Glutamatergic neuron (in vitro differentiated cells): ENCODE measurements at regions not wholly inside any gene's neighbourhood (a gene's known extent, or its start where the extent isn't known, plus 50 kb on each side); places are given as distances from the start of the nearest gene placed in this dataset.
"Not testable (repeated sequence)": the region's sequence is repeated elsewhere in the genome, so short reads cannot be mapped to it uniquely, and the experiment has no call there.

Source experiments
- DNase-seq: peaks from one replicate; pipeline ENCODE4 v3.0.0; 2022
- H3K27ac Mint-ChIP-seq: one replicate; pipeline ENCODE4 v1.8.0; 2020; ENCODE audit warnings: mild to moderate bottlenecking, mixed read lengths, inconsistent platforms; ENCODE audit not compliant: unreplicated experiment
- H3K27me3 Mint-ChIP-seq: one replicate; pipeline ENCODE4 v1.8.0; 2020; ENCODE audit warnings: mild to moderate bottlenecking, moderate library complexity, mixed read lengths, inconsistent platforms; ENCODE audit not compliant: unreplicated experiment
- H3K36me3 Mint-ChIP-seq: one replicate; pipeline ENCODE4 v1.8.0; 2020; ENCODE audit warnings: mild to moderate bottlenecking, mixed read lengths, inconsistent platforms; ENCODE audit not compliant: unreplicated experiment
- H3K4me1 Mint-ChIP-seq: one replicate; pipeline ENCODE4 v1.8.0; 2020; ENCODE audit warnings: mild to moderate bottlenecking, low read depth, mixed read lengths, inconsistent platforms; ENCODE audit not compliant: unreplicated experiment
- H3K4me3 Mint-ChIP-seq: one replicate; pipeline ENCODE4 v1.8.0; 2020; ENCODE audit warnings: mild to moderate bottlenecking, mixed read lengths, inconsistent platforms; ENCODE audit not compliant: unreplicated experiment
- H3K9me3 Mint-ChIP-seq: one replicate; pipeline ENCODE4 v1.8.0; 2020; ENCODE audit warnings: mild to moderate bottlenecking, moderate library complexity, mixed read lengths, inconsistent platforms; ENCODE audit not compliant: unreplicated experiment
- CTCF ChIP-seq: fragments of 200-600 bp; sonication (generic); IDR thresholded peaks from one replicate; pipeline ENCODE4 v1.5.0; 2021; ENCODE audit not compliant: partially characterized antibody, unreplicated experiment

GRCh38 chr15:88965097-88965496, 51.9 kb upstream of the MFGE8 start:
- not testable (repeated sequence) for DNase-seq, H3K4me1 Mint-ChIP-seq, H3K27me3 Mint-ChIP-seq, H3K27ac Mint-ChIP-seq, H3K4me3 Mint-ChIP-seq, H3K9me3 Mint-ChIP-seq
- peaks cover 15% of the 10 kb centered on the region for H3K36me3 Mint-ChIP-seq

- Mint-ChIP-seq H3K4me3 (no peak overlapping the region), H3K27ac (no peak overlapping the region)
- no peak for DNase-seq
Observed at GRCh38 chr15:88970232-88970631, 57.1 kb upstream of the MFGE8 start.

GRCh38 chr15:88974392-88974791, 61.2 kb upstream of the MFGE8 start:
- TF ChIP-seq CTCF = no peak
- no peak overlapping the region for H3K4me3 Mint-ChIP-seq
- no peak for DNase-seq
- no peak overlapping the region for H3K27ac Mint-ChIP-seq
- peaks cover 2% of the 10 kb centered on the region for H3K27me3 Mint-ChIP-seq
- H3K9me3 Mint-ChIP-seq = peaks cover 4% of the 10 kb centered on the region
- no peaks in the 10 kb centered on the region for H3K4me1 Mint-ChIP-seq
- H3K36me3 Mint-ChIP-seq = peaks cover 10% of the 10 kb centered on the region

More at GRCh38 chr15:88970232-88970631, 57.1 kb upstream of the MFGE8 start:
- TF ChIP-seq CTCF = no peak
- H3K36me3 Mint-ChIP-seq = peaks cover 10% of the 10 kb centered on the region
- peaks cover 4% of the 10 kb centered on the region for H3K27me3 Mint-ChIP-seq
- H3K4me1 Mint-ChIP-seq = no peaks in the 10 kb centered on the region
- peaks cover 8% of the 10 kb centered on the region for H3K9me3 Mint-ChIP-seq

GRCh38 chr15:88975891-88976290, 62.7 kb upstream of the MFGE8 start:
- Mint-ChIP-seq H3K27ac (no peak overlapping the region), H3K36me3 (peaks cover 4% of the 10 kb centered on the region), H3K4me1 (no peaks in the 10 kb centered on the region), H3K4me3 (no peak overlapping the region), H3K9me3 (peaks cover 4% of the 10 kb centered on the region), H3K27me3 (peaks cover 2% of the 10 kb centered on the region)
- DNase-seq = no peak
- no peak for TF ChIP-seq CTCF

GRCh38 chr15:88976656-88977055, 63.5 kb upstream of the MFGE8 start:
- TF ChIP-seq CTCF = no peak
- H3K4me3 Mint-ChIP-seq = no peak overlapping the region
- peaks cover 3% of the 10 kb centered on the region for H3K9me3 Mint-ChIP-seq
- no peaks in the 10 kb centered on the region for H3K27me3 Mint-ChIP-seq
- H3K4me1 Mint-ChIP-seq = no peaks in the 10 kb centered on the region
- H3K36me3 Mint-ChIP-seq = peaks cover 4% of the 10 kb centered on the region
- no peak for DNase-seq
- H3K27ac Mint-ChIP-seq = no peak overlapping the region

GRCh38 chr15:88979674-88980073, 66.5 kb upstream of the MFGE8 start:
- Mint-ChIP-seq H3K27me3 (peaks cover 3% of the 10 kb centered on the region), H3K9me3 (no peaks in the 10 kb centered on the region), H3K4me1 (peaks cover 2% of the 10 kb centered on the region)

More at GRCh38 chr15:88979674-88980073, 66.5 kb upstream of the MFGE8 start:
- Mint-ChIP-seq H3K27ac (no peak overlapping the region), H3K36me3 (no peaks in the 10 kb centered on the region), H3K4me3 (no peak overlapping the region)
- TF ChIP-seq CTCF = no peak
- DNase-seq = no peak
